Esophagus squamous epithelium (tissue), 4 donors: ENCODE measurements at regions not wholly inside any gene's neighbourhood (a gene's known extent, or its start where the extent isn't known, plus 50 kb on each side); places are given as distances from the start of the nearest gene placed in this dataset.

Experiments used
- POLR2A ChIP-seq, 4 donors: fragments of 450-650 bp; IDR thresholded peaks; one replicate each; pipeline ENCODE4 v1.6.1; 2017; ENCODE audit warnings: antibody characterized with exemption in 4 of 4, mild to moderate bottlenecking in 4 of 4, moderate library complexity in 3 of 4
- TF ChIP-seq, protein P1 (sequence below), 6 experiments: fragments of 450-650 bp in 4 of 6; fragments of 200-600 bp in 2 of 6; sonication (generic) in 2 of 6; IDR thresholded peaks; one replicate each; pipeline ENCODE4 v1.5.1; 2016 to 2019; ENCODE audit warnings: antibody characterized with exemption in 6 of 6, mild to moderate bottlenecking in 4 of 6, moderate library complexity in 4 of 6

DNA sequence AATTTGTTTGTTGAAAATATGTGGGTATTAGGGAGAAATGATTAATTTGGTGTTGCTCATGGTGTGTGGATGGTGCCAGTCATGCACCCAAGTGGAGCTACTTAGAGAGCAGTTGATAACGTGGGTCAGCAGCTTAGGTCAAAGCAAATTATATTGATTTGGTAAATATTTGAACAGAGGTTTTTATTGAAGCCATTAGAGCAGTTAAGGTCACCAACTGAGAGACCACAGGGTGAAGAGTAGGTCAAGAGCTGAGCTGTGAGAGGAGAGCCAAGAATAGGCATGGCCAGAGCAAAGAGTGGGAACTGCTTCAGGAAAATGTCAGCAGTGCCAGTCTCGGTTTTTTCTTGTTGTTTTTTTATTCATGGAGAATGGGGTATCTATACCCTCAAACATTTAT lies 97.9 kb downstream of the TMEM168 start:
- TF ChIP-seq, protein P1, sequence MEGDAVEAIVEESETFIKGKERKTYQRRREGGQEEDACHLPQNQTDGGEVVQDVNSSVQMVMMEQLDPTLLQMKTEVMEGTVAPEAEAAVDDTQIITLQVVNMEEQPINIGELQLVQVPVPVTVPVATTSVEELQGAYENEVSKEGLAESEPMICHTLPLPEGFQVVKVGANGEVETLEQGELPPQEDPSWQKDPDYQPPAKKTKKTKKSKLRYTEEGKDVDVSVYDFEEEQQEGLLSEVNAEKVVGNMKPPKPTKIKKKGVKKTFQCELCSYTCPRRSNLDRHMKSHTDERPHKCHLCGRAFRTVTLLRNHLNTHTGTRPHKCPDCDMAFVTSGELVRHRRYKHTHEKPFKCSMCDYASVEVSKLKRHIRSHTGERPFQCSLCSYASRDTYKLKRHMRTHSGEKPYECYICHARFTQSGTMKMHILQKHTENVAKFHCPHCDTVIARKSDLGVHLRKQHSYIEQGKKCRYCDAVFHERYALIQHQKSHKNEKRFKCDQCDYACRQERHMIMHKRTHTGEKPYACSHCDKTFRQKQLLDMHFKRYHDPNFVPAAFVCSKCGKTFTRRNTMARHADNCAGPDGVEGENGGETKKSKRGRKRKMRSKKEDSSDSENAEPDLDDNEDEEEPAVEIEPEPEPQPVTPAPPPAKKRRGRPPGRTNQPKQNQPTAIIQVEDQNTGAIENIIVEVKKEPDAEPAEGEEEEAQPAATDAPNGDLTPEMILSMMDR (IDR thresholded peaks at IDR 0.05) = no peak
- no peak for TF ChIP-seq POLR2A (IDR thresholded peaks at IDR 0.05)
